ENCODE measurements at regions not wholly inside any gene's neighbourhood (a gene's known extent, or its start where the extent isn't known, plus 50 kb on each side); places are given as distances from the start of the nearest gene placed in this dataset.

DNA sequence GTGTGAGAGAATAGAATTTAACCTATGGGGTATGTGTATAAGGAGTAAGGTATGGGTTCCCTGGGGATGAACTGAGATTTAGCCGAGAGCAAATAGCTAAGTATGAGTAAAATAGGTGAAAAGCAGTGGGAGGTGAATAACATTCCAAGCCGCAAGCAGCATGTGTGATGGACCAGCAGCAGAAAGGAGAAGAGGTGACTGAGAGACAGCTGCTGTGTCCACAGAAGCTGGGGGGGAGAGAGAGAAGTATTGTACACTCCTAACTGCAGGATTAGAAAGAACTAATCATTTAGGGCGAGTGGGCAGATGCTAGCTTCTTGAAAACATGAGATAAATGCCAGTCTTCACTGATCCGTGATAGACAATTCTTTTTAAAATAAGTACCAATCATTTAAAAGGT is 296.0 kb downstream of the KLHL4 start:
- TF ChIP-seq CTCF (IDR thresholded peaks at IDR 0.05) (no peak), TCF12 (IDR thresholded peaks at IDR 0.05) (no peak), EP300 (IDR thresholded peaks at IDR 0.05; ENCODE audit: borderline replicate concordance in 1 of 2, low read depth in 1 of 2, low read length in 1 of 2) (no peak), CHD2 (IDR thresholded peaks at IDR 0.05; ENCODE audit: low read length, partially characterized antibody) (no peak), MEF2A (IDR thresholded peaks at IDR 0.05; ENCODE audit: borderline replicate concordance, low read depth) (no peak)

Measured in SK-N-SH (cell line).